Suppressor macrophage treated with lipopolysaccharide for 1 hour (primary cell): ENCODE measurements at regions not wholly inside any gene's neighbourhood (a gene's known extent, or its start where the extent isn't known, plus 50 kb on each side); places are given as distances from the start of the nearest gene placed in this dataset.
"Not testable (repeated sequence)": the region's sequence is repeated elsewhere in the genome, so short reads cannot be mapped to it uniquely, and the experiment has no call there.

Source experiments
- DNase-seq, 3 donors: peaks; one replicate each; pipeline ENCODE4 v3.0.0-alpha.2; 2020 to 2022

GRCh38 chr3:35216501-35217266 lies 422.6 kb upstream of the ARPP21 start:
- no peak for DNase-seq

DNA sequence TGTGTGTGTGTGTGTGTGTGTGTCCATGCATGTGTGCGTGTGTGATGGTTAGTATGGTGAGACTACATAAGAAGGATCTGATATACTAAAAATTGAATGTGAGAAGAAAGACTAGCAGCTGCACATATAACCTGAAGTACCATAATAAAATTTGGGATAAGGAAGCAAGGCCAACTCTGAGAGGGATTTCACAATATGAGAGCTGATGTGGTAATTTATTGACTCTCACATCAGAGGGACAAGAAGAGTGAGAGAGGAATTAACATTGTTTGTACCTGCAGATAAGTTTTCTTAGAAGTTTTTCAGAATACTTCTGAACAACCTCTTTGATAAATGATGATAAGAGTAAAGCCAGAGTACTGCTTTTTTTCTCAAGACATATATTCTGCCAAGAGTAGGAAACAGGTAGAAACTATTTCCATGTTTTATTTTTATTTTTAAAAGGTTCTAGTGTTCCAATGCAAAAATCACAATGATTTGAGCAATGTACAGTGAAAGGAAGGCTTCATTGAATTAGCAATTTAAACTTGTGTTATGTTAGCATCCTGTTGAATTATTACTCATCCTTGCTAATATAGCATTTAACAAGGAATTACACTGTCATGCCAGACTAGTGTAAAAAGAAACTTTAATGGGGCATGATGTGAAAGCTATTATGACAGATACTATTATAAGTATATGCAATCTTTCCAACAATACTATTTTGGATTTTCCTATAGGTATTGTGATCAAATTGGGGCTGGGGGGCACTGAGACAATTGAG lies 415.5 kb upstream of the ARPP21 start:
- DNase-seq: no peak

- DNase-seq: no peak
These were observed 414.6 kb upstream of the ARPP21 start for GRCh38 chr3:35224565-35225295.

DNA sequence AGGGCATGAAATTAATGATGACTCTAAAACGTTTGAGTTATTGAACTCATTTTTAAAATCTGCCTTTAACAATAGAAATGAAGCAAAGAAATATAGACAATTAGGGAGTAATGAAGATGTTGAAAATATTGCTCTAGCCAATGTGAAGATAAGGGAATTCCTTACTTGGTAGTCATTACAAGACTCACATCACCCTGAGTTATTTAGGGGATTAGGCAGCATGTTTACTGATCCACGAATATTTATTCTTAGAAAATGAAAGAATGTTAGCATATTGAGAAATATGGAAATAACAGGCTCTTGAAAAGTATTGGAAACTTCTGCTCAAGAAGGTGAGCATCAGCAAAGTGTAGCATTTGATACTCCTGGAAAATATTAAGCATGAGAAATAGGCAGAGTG lies 398.1 kb upstream of the ARPP21 start:
- DNase-seq: no peak

GRCh38 chr3:35254917-35255316 lies 384.4 kb upstream of the ARPP21 start:
- DNase-seq: no peak

DNA sequence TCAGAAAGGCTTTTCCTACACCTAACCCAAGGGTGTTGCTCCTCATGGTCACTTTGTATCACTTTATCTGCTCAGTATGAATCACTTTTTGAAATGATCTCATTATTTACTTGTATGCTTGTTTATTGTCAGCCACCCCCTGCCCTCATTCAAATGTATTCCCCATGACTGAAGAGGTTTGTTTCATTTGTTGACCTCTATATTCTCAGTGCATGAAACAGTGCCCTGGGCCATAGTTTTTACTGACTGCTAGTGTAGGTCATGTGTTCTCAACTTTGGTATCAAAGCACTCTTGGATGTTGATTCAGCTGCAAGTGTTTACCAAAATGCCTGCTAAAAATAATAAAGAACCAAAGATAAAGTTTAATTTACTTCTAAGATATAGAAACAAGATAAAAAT lies 381.7 kb upstream of the ARPP21 start:
- no peak for DNase-seq

GRCh38 chr3:35262406-35262805 lies 376.9 kb upstream of the ARPP21 start:
- DNase-seq: no peak

DNA sequence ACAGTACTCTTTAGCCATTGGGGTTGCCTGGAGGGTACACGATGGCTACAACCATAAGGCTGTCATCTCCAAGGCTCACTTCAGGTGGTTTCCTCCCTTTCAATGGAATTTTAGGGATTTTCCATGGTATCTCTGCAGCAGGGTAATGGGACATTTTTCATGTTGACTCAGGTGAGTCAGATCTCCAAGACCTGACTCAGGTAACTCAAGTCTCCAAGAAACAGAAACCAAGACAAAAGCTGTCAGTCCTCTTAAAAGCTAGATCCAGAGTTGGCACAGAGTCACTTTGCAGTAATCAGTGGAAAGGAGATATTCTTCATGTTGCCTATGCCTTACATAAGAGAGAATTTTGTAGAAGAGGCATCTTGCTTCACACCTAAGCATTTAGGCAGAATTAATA lies 375.8 kb upstream of the ARPP21 start:
- DNase-seq: no peak

GRCh38 chr3:35266065-35266464 lies 373.3 kb upstream of the ARPP21 start:
- not testable (repeated sequence) for DNase-seq

GRCh38 chr3:35275768-35276167 lies 363.6 kb upstream of the ARPP21 start:
- no peak for DNase-seq

GRCh38 chr3:35276568-35276967 lies 362.8 kb upstream of the ARPP21 start:
- DNase-seq: no peak

DNA sequence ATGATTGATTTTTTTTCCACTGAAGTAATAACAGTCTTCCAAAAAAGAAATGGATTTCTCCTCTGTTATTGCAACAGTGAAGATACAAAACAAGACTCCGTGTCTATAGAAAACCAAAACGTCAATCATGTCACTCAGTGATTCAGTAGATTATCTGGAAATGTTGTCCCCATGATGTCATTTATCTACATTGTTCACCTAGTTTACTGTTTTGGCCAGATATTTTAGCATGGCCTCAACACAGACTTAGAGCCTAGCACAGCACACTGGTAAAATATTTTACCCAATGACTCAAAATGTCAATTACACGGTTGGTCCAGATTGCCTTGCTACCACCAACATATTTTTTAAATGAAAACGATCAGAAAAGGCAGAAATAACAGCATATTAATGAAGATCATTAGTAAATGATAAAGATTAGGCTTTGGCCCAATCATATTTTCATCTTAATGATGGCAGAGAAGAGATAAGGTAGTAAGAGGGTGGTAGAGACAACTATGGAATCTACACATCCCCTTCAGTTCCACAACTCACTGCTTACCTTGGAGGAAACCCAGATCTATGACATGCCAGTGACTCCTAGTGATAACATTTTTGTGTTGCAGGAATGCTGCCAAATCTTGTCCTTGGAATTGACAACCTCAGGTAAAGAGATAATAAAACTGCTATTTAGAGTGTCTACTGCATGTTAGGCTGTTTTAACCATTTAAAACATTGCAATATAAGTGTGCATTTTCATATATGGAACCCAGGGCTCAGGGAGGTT lies 347.7 kb upstream of the ARPP21 start:
- no peak for DNase-seq

GRCh38 chr3:35292568-35292967 lies 346.8 kb upstream of the ARPP21 start:
- DNase-seq: no peak

GRCh38 chr3:35295906-35296305 lies 343.4 kb upstream of the ARPP21 start:
- DNase-seq: no peak

DNA sequence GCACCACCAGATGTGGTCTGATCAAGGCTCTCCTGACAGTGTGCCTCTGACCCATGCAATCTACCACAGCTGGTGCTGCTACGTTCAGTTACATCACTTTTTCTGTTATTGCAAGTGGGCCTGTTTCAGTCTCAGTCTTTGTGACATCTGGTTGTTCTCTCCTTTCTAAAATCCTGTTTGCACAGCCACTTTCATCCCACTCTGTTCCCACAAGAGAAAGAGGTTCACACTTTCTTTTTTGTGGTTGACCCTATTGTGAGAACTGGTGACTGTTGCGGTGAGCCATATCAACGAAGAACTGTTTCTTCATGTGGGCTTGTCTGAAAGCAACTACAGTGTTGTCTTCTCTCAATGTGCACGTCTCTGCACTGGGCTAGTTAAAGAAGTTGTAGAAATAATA lies 342.8 kb upstream of the ARPP21 start:
- DNase-seq: no peak

DNA sequence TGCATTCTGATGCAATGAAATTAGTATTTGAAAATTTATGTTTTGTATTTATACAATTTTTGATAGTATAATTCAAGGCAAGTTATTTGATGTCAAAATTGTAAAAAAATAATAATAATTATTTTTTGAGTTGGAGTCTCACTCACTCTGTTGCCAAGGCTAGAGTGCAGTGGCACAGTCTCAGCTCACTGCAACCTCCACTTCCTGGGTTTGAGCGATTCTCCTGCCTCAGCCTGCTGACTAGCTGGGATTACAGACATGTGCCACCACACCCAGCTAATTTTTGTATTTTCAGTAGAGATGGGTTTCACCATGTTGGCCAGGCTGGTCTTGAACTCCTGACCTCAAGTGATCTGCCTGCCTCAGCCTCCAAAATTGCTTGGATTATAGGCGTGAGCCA lies 342.4 kb upstream of the ARPP21 start:
- DNase-seq: not testable (repeated sequence)

GRCh38 chr3:35305406-35305805 lies 333.9 kb upstream of the ARPP21 start:
- DNase-seq: no peak

GRCh38 chr3:35307296-35307695 lies 332.0 kb upstream of the ARPP21 start:
- no peak for DNase-seq

DNA sequence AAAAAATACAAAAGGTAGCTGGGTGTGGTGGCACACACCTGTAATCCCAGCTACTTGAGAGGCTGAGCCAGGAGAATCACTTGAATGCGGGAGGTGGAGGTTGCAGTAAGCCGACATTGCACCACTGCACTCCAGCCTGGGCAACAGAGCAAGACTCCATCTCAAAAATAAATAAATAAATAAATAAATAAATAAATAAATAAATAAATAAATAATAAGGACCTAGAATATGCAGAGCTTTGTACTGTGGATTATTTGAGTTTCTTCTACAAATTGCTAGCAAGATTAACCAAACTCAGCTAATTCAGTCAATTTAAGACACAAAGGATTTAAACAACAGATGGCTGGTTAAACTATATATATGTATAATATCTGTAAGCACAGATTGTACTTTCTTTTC lies 322.5 kb upstream of the ARPP21 start:
- not testable (repeated sequence) for DNase-seq

DNA sequence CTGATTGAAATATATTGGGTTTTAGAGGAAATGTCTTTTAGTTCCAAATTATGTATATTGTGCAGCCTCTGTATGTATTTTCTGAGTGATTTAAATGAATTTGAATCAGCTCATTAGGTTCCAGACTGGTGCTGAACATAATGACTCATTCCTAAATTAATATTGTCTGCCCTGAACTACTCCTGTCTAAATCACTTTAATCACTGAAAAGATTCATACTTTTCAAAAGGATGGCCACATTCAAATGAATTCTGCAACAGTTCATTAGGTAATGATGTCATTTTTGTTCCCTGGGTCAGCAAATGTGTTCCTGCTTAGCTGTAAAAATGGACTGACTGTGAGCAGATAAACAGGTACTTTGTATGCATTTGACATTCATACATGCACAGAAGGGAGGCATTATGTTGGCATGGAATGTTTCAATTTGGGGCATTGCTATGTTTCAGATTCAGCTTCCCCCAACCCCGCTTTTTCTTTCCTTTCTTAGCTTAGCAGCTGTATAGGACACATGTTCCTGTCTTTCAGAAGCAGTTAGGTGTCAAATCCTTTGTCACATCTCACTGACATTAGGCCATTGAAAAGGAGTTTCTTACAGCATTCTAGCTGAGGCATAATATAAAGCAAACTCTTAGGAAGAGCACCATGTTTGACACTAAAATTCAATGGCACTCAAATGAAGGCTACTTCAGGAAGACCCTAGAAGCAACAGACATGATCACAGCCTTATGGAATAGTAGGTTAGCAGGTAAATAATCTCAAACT lies 318.5 kb upstream of the ARPP21 start:
- no peak for DNase-seq

DNA sequence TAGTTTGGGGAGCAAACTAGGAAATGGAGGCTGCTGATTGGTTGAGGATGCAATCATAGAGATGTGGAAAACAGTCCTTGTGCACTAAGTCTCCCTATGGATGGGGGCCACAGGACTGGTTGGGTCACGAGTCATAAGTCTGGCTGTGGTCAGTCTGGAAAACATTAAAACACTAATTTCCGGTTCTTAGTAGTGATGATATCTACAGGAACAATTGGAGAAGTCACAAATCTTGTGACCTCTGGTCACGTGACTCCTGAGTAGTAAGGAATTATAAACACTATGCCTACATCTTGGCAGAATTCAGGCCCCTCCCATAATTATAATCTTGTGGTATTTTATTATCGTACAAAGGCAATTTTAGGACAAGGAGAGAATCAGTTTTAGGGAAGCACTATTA lies 317.3 kb upstream of the ARPP21 start:
- DNase-seq: no peak

DNA sequence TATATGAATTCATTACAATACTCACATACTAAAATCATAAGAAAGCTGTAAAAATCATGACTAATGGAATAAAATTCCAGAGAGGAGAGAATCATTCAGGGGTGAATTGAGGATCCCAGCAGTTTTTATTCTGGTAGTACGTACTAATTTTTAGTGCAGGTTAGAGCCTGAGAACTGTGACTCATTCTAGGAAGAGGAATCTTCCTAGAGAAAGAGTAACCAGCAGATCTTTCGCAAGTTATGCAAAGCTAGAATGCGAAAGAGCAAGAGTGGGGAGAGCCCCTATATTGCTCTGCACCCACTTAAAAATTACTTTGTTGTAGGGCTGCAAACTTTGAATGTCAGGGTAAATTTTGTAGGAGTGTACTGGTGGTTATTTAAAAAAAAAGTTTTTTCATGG lies 303.6 kb upstream of the ARPP21 start:
- no peak for DNase-seq
